Islet precursor cell (in vitro differentiated cells): ENCODE measurements at regions not wholly inside any gene's neighbourhood (a gene's known extent, or its start where the extent isn't known, plus 50 kb on each side); places are given as distances from the start of the nearest gene placed in this dataset.

Experiments
- DNase-seq: peaks from one replicate; pipeline ENCODE4 v3.0.0-alpha.2; 2018

GRCh38 chr3:99499235-99500158 is 138.9 kb upstream of the COL8A1 start:
- no peak for DNase-seq

DNA sequence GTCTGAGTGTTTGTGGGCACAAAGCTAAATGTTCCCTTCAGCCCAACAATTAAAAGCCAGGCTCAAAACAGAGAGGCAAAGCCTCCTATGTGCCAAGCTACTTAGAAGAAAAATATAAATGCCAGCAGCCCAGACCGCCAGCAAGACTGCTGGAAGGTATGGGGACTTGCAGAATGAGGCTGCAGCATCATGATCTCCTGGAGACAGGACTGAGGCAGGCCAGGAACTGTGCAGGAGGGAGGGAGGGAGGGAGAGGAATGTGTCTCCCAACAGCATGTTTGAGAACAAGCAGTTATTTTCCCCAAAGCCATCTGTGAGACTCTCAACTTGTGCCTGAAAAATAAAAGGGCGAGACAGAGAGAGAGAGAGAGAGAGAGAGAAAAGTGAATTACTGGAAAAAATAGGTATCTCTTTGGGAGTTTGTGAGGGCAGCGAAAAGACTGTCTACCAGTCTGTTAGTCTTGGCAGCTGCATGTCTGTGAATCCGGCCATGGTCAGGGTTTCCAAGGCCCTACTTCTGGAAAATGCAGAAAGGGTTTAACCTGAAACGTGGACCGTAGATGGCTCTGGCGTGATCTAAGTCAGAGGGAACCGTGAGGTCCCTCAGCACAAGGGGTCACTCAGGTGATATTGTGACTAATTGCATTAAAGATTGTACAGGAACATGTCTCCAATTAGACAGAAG is 139.7 kb upstream of the COL8A1 start:
- DNase-seq: peak; percentile 65

DNA sequence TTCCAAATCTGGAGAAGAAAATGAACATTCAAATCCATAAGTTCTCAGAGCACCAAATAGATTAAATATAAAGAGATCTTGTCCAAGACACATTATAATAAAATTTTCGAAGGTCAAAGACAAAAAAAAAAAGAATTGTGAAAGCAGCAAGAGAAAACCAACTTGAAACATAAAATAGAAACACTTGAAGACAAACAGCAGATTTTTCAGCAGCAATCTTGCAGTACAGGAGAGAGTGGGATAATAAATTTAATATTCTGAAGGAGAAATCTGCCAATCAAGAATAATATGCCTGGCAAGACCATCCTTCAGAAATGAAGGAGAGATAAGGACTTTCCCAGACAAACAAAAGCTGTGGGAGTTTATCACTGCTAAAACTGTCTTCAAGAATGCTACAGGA is 150.5 kb upstream of the COL8A1 start:
- no peak for DNase-seq

- DNase-seq: no peak
Measured at GRCh38 chr3:99485286-99485685, 153.1 kb upstream of the COL8A1 start.

- DNase-seq: no peak
Measured at GRCh38 chr3:99484871-99485270, 153.5 kb upstream of the COL8A1 start.

- DNase-seq: no peak
Measured at GRCh38 chr3:99483841-99484240, 154.6 kb upstream of the COL8A1 start.

GRCh38 chr3:99482191-99482590 is 156.2 kb upstream of the COL8A1 start:
- no peak for DNase-seq

DNA sequence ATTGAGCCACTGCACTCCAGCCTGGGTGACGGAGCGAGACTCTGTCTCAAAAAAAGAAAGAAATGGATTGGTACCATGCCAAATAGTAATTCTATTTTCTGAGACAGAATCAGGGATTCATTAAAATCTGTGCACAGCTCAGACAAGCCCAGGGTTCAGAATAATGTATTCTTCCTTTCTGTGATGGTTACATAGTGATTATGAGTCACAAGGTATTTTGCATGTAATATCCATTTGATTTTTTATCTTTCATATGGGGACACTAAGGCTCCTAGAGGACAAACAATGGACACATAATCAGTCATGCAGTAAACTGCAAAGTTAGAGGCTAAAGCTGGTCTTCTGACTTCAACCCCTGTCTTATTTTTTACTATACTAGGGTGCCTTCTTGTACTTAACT is 156.8 kb upstream of the COL8A1 start:
- DNase-seq: no peak

DNA sequence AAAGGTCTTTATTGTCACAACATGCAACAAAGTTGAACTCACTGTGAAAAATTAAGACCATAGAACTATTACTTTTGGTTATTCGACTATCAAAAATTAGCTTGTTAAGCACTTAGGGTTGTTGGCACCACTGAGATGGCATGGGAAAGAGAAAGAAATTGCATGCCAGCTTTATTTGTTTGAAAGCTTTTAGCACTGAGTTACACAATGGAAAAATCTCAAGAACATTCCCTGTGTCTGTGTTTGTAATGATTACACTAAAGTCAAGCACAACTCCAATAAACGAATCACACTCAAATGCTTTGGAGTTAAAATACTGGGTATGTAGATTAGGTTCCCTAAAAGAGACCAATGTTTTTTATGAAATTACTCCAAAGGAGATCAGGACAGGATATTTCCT is 158.6 kb upstream of the COL8A1 start:
- DNase-seq: no peak

DNA sequence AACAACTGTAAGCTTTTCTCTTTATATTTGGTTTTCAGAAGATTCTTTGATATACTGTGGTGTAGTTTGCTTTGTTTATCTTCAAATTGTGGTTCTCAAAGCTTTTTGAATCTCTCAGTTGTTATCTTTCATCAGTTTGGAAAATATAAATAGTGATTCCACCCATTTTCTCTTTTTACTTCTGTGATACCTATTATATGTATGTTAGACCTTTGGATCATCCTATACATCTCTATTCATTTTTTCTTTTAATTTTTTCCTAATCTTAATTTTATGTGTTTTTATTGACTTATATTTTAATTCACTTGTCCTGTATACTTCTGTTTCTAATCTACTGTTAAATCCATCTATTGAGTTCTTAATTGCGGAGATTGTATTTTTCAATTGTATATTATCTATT is 160.7 kb upstream of the COL8A1 start:
- no peak for DNase-seq

DNA sequence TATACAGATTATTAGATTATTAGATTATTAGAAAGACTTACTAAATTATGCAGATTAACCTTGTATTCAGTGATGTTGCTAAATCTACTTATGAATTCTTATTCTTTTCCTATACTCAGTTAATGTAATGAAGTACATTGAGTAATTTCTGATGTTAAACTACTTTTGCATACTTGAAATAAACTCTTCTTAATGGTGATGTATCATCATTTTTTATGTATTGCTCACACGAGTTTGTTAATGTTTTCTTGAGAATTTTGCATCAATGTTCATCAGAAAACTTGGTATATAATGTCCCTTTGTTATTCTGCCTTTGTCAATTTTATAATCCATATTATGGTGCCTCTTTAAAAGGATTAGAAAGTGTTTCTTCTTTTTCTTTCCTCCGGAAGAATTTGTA is 163.2 kb upstream of the COL8A1 start:
- DNase-seq: no peak

DNA sequence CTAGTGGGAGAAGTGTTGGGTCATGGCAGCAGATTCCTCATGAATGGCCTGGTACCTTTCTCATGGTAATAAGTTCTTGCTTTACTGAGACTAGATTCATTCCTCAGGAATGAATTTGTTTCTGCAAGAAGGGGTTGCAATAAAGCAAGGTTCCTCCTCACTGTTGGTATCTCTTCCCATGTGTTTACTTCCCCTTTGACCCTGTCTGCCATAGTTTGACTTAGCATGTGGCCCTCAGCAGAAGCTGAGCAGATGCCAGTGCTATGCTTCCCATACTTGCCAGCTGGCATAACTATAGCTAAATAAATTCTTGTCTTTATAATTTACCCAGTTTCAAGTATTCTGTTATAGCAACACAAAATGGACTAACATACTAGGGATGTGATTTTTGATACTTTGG is 163.6 kb upstream of the COL8A1 start:
- DNase-seq: no peak

DNA sequence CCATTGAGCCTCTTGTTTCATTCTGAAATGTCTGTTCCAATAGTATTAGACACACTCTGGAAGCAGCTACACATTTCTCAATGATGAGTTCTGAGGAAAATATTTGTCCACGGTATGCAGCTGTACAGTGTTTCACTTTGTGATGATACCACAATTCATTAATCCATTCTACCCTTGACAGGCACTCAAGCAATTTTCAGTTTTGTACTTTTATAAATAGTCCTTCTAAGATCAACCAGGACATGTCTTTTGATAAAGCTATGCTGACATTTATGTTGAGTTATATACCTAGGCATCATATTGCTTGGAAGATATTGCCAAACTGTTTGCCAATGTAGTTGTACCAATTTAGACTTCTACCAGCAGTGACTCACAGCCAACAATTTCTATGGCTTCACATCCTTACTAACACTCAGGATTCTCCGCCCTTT is 165.1 kb upstream of the COL8A1 start:
- no peak for DNase-seq

- no peak for DNase-seq
Measured at GRCh38 chr3:99472385-99472784, 166.0 kb upstream of the COL8A1 start.

DNA sequence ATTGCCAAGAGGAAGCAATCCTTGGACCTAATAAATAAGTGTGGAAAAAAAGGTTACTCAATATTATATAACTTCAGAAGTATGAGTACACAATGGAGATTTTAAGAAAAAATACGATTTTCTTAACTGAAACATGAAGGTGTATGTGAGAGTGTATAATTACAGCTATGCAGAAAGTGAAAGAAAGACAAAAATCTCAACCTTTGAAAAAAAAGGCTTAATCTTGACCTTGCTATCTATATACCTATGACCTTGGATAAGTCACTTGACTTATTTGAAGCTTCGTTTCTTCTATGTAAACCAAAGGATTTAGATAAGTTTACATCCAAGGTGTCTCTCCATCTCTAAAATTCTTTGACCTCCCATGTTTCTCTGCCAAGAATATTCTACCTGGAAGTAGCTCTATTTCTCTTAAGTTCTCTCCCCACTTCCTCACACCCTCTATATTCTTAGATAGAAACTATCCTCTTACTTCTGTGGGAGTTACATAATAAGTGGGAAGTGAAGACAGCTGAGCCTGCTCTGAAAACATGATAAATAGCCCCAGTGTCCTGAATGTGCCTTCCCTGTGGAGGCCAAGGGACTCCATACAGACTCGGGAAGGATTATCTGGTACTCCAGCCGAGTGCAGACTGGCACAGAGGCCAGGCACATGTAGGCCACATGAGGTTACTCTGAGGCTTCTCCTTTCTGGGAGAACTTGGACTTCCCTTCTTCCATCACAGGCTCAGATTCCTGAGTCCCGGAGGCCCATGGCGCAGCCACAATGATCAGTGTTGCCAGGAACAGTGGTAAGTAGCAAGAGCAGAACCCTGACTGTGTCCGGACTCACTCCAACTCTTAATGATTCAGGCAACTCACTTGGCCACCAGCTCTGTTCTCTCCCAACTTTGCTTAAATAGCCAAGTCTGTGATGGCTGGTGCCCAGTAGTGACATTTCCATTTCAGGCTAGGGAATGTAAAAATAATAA is 166.8 kb upstream of the COL8A1 start:
- no peak for DNase-seq

- DNase-seq: no peak
Measured at GRCh38 chr3:99470841-99471240, 167.6 kb upstream of the COL8A1 start.

DNA sequence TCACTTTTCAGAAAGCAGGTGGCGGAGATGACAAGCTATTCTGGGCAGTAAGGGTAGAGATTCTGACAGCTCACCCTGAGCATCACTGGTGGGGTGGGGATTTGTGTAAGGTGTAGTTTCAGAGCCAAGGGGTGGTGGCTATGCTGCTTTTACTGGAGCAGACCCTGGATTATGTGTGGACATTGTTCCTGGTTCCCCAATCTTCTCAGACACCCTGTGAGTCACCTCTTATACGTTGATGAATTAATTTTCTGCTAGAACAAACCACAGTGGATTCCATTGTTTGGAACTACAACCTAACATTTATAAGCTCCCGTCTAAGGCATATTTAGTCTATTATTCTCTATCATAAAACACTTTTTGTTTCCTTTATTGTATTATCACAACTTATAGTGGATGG is 169.5 kb upstream of the COL8A1 start:
- DNase-seq: no peak

DNA sequence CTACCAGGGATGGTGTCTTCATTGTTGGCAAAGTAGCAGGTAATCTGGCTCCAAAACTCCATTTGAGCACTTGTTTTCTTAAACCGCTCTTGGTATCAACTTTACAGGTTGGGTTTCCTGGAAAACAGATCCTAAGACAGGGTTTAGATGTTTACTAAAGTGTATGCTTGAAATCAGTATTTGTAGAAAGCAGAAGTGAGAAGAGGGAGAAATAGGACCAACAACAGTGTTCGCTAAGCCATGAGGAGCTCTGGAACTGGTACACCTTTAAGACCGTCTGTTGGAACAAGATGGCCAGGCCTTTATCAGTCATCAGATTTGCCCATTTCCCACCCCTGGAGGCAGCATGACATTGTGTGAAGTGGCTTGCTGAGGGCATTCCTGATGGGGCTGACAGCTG is 171.0 kb upstream of the COL8A1 start:
- no peak for DNase-seq

DNA sequence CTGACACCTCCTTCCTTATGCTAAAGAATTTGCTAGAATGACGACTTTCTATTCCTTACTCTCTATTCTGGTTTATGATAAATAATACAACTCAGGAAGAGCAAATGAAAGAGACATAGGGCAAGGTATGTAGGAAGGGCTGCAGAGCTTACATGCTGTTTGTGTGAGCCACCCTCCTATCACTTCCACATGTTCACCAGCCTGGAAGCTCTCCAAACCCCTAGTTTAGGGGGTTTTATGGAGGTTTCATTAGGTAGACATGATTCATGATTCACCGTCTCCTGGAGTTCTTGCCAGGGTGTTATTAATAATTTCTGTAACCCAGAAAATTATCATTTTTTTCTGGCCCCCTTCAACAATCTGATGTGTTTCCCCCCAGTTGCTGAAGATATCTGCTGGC is 172.1 kb upstream of the COL8A1 start:
- no peak for DNase-seq

GRCh38 chr3:99458013-99458412 is 180.4 kb upstream of the COL8A1 start:
- no peak for DNase-seq

- no peak for DNase-seq
Measured at GRCh38 chr3:99442599-99442998, 195.8 kb upstream of the COL8A1 start.

- DNase-seq: no peak
Measured at GRCh38 chr3:99439892-99440291, 198.5 kb upstream of the COL8A1 start.

- DNase-seq: no peak
Measured at GRCh38 chr3:99434190-99434589, 204.2 kb upstream of the COL8A1 start.
